NCI-H1436 treated with DMSO at 0.1 percent for 48 hours (cell line): ENCODE measurements at regions not wholly inside any gene's neighbourhood (a gene's known extent, or its start where the extent isn't known, plus 50 kb on each side); places are given as distances from the start of the nearest gene placed in this dataset.
"Not testable (repeated sequence)": the region's sequence is repeated elsewhere in the genome, so short reads cannot be mapped to it uniquely, and the experiment has no call there.

ENCODE experiments used
- DNase-seq: peaks from one replicate; lab custom pipeline; 2025; lab: John Stamatoyannopoulos, UW

GRCh38 chr12:92061061-92061460 lies 84.6 kb downstream of the BTG1 start:
- DNase-seq = no peak

- DNase-seq = no peak
Observed at GRCh38 chr12:92059960-92060359, 85.7 kb downstream of the BTG1 start.

GRCh38 chr12:92058664-92059063 lies 87.0 kb downstream of the BTG1 start:
- no peak for DNase-seq

GRCh38 chr12:92056756-92057155 lies 88.9 kb downstream of the BTG1 start:
- DNase-seq = not testable (repeated sequence)

- DNase-seq = no peak
Observed at GRCh38 chr12:92056290-92056689, 89.4 kb downstream of the BTG1 start.

GRCh38 chr12:92055877-92056276 lies 89.8 kb downstream of the BTG1 start:
- DNase-seq = no peak

GRCh38 chr12:92051441-92051840 lies 94.2 kb downstream of the BTG1 start:
- no peak for DNase-seq

- no peak for DNase-seq
Observed at GRCh38 chr12:92049403-92049802, 96.2 kb downstream of the BTG1 start.

- DNase-seq = no peak
Observed at GRCh38 chr12:92047393-92047826, 98.2 kb downstream of the BTG1 start.

- no peak for DNase-seq
Observed at GRCh38 chr12:92046557-92047392, 98.9 kb downstream of the BTG1 start.

GRCh38 chr12:92045852-92046251 lies 99.8 kb downstream of the BTG1 start:
- no peak for DNase-seq

GRCh38 chr12:92044435-92044834 lies 101.2 kb downstream of the BTG1 start:
- no peak for DNase-seq

- DNase-seq = no peak
Observed at GRCh38 chr12:92042791-92043531, 102.7 kb downstream of the BTG1 start.

GRCh38 chr12:92041742-92042141 lies 103.9 kb downstream of the BTG1 start:
- no peak for DNase-seq

- DNase-seq = no peak
Observed at GRCh38 chr12:92039046-92039445, 106.6 kb downstream of the BTG1 start.

- no peak for DNase-seq
Observed at GRCh38 chr12:92038476-92038875, 107.2 kb downstream of the BTG1 start.

GRCh38 chr12:92036771-92037453 lies 108.7 kb downstream of the BTG1 start:
- no peak for DNase-seq

- no peak for DNase-seq
Observed at GRCh38 chr12:92036061-92036620, 109.5 kb downstream of the BTG1 start.

- DNase-seq = no peak
Observed at GRCh38 chr12:92035477-92035876, 110.2 kb downstream of the BTG1 start.

- DNase-seq = peak; percentile 59
Observed at GRCh38 chr12:92034858-92035401, 110.7 kb downstream of the BTG1 start.

GRCh38 chr12:92034083-92034482 lies 111.6 kb downstream of the BTG1 start:
- DNase-seq = no peak

- DNase-seq = no peak
Observed at GRCh38 chr12:92032965-92033364, 112.7 kb downstream of the BTG1 start.
